Common myeloid progenitor, CD34-positive (primary cell): ENCODE measurements at regions not wholly inside any gene's neighbourhood (a gene's known extent, or its start where the extent isn't known, plus 50 kb on each side); places are given as distances from the start of the nearest gene placed in this dataset.

Experiments used
- CTCF ChIA-PET: fragments of 350-600 bp; sonication (Branson Sonifier 250); formaldehyde crosslinking; loops from one replicate; lab custom pipeline; 2021; ENCODE audit warnings: antibody characterized with exemption; lab: Charles Lee
- POLR2A ChIA-PET: fragments of 350-600 bp; sonication (Branson Sonifier 250); formaldehyde crosslinking; loops from one replicate; lab custom pipeline; 2021; ENCODE audit warnings: antibody characterized with exemption; lab: Charles Lee
- DNase-seq, 3 donors: peaks; one replicate each; pipeline versions ENCODE4 v3.0.0 to v3.0.0-alpha.2; 2013
- H3K27ac ChIP-seq, 2 experiments: 1 replicate in 1 of 2; 2 replicates in 1 of 2; pipeline ENCODE4 v1.7.0; 2013; ENCODE audit warnings: inconsistent platforms in 2 of 2, low read length in 2 of 2, mild to moderate bottlenecking in 2 of 2, low read depth in 1 of 2, moderate library complexity in 1 of 2; ENCODE audit not compliant: severe bottlenecking in 2 of 2, insufficient read depth in 1 of 2, poor library complexity in 1 of 2
- H3K27me3 ChIP-seq, 5 experiments: replicated peaks in 2 of 5; 1 replicate in 3 of 5; 2 replicates in 2 of 5; pipeline versions ENCODE4 v1.6.1 to v1.7.0; 2013; ENCODE audit warnings: low read length in 4 of 5, mild to moderate bottlenecking in 2 of 5, moderate library complexity in 2 of 5, inconsistent platforms in 1 of 5; ENCODE audit not compliant: insufficient read depth in 5 of 5, control insufficient read depth in 4 of 5
- H3K36me3 ChIP-seq, 4 experiments: 1 replicate in 2 of 4; 2 replicates in 2 of 4; pipeline versions ENCODE4 v1.6.1 to v1.7.0; 2013; ENCODE audit warnings: low read length in 3 of 4, control low read depth in 1 of 4, mild to moderate bottlenecking in 1 of 4; ENCODE audit not compliant: control insufficient read depth in 4 of 4, insufficient read depth in 4 of 4
- H3K4me1 ChIP-seq, 4 experiments: 1 replicate in 3 of 4; 2 replicates in 1 of 4; pipeline versions ENCODE4 v1.6.1 to v1.7.1; 2013; ENCODE audit warnings: low read length in 3 of 4, mild to moderate bottlenecking in 3 of 4, control low read depth in 1 of 4, inconsistent platforms in 1 of 4, moderate library complexity in 1 of 4; ENCODE audit not compliant: control insufficient read depth in 4 of 4, insufficient read depth in 4 of 4; ENCODE audit errors: control extremely low read depth in 1 of 4
- H3K4me3 ChIP-seq, 7 experiments: 1 replicate in 4 of 7; 2 replicates in 3 of 7; pipeline versions ENCODE4 v1.5.1 to v1.7.0; 2013; ENCODE audit warnings: mild to moderate bottlenecking in 7 of 7, low read length in 6 of 7, moderate library complexity in 6 of 7, inconsistent platforms in 2 of 7, low read depth in 2 of 7, control low read depth in 1 of 7; ENCODE audit not compliant: insufficient read depth in 4 of 7, control insufficient read depth in 1 of 7; ENCODE audit errors: extremely low read depth in 1 of 7
- H3K9me3 ChIP-seq, 5 experiments: 1 replicate in 4 of 5; 2 replicates in 1 of 5; pipeline versions ENCODE4 v1.6.1 to v1.7.1; 2013; ENCODE audit warnings: low read length in 4 of 5, mild to moderate bottlenecking in 2 of 5, inconsistent platforms in 1 of 5, low read depth in 1 of 5, moderate library complexity in 1 of 5; ENCODE audit not compliant: control insufficient read depth in 4 of 5, insufficient read depth in 2 of 5; ENCODE audit errors: control extremely low read depth in 1 of 5
- WGBS: methylation state at CpG from one replicate; pipeline ENCODE4 v1.1.5; 2013; ENCODE audit not compliant: insufficient coverage; 5-methylcytosine and 5-hydroxymethylcytosine counted together

GRCh38 chr4:135191596-135191995 is 990.0 kb upstream of the PABPC4L start:
- ChIA-PET POLR2A (no interaction called here), CTCF (no interaction called here)
- H3K36me3 ChIP-seq: no peaks in the 10 kb centered on the region
- no peaks in the 10 kb centered on the region for H3K9me3 ChIP-seq
- DNase-seq: no peak
- no peak overlapping the region for H3K27ac ChIP-seq
- no CpG with 5 or more reads among the region's 1 CpG for WGBS
- H3K4me3 ChIP-seq: no peak overlapping the region
- no peaks in the 10 kb centered on the region for H3K4me1 ChIP-seq
- H3K27me3 ChIP-seq: no peaks in the 10 kb centered on the region

GRCh38 chr4:135186002-135186401 is 984.4 kb upstream of the PABPC4L start:
- no peak overlapping the region for H3K27ac ChIP-seq
- H3K9me3 ChIP-seq: no peaks in the 10 kb centered on the region
- POLR2A ChIA-PET: interaction anchor here (0.7 kb wide), 1 partner anchor 1032 kb away, joined by 3 read pairs; no protein-coding TSS in a partner anchor
- CTCF ChIA-PET: no interaction called here
- H3K36me3 ChIP-seq: no peaks in the 10 kb centered on the region
- WGBS: 33% methylated on average over 1 of the region's 3 CpGs
- H3K4me3 ChIP-seq: no peak overlapping the region
- no peaks in the 10 kb centered on the region for H3K4me1 ChIP-seq
- H3K27me3 ChIP-seq: no peaks in the 10 kb centered on the region
- no peak for DNase-seq

GRCh38 chr4:135185256-135185655 is 983.7 kb upstream of the PABPC4L start:
- Histone ChIP-seq H3K4me3 (no peak overlapping the region), H3K9me3 (no peaks in the 10 kb centered on the region), H3K27me3 (no peaks in the 10 kb centered on the region), H3K27ac (no peak overlapping the region), H3K4me1 (no peaks in the 10 kb centered on the region), H3K36me3 (no peaks in the 10 kb centered on the region)
- POLR2A ChIA-PET: interaction anchor here (0.7 kb wide), 1 partner anchor 1031 kb away, joined by 3 read pairs; no protein-coding TSS in a partner anchor
- 80% methylated on average over 1 of the region's 4 CpGs for WGBS
- CTCF ChIA-PET: no interaction called here
- DNase-seq: no peak

GRCh38 chr4:135184715-135185114 is 983.1 kb upstream of the PABPC4L start:
- Histone ChIP-seq H3K27me3 (no peaks in the 10 kb centered on the region), H3K4me1 (no peaks in the 10 kb centered on the region), H3K9me3 (no peaks in the 10 kb centered on the region), H3K4me3 (no peak overlapping the region), H3K27ac (no peak overlapping the region), H3K36me3 (no peaks in the 10 kb centered on the region)
- POLR2A ChIA-PET: no interaction called here
- no peak for DNase-seq
- CTCF ChIA-PET: no interaction called here
- 76% methylated on average over 3 of the region's 6 CpGs for WGBS

GRCh38 chr4:135177321-135177720 is 975.7 kb upstream of the PABPC4L start:
- ChIA-PET POLR2A (no interaction called here), CTCF (no interaction called here)
- Histone ChIP-seq H3K4me1 (no peaks in the 10 kb centered on the region), H3K27me3 (no peaks in the 10 kb centered on the region), H3K27ac (no peak overlapping the region), H3K9me3 (no peaks in the 10 kb centered on the region), H3K4me3 (no peak overlapping the region), H3K36me3 (no peaks in the 10 kb centered on the region)
- DNase-seq: no peak

- Histone ChIP-seq H3K36me3 (no peaks in the 10 kb centered on the region), H3K4me3 (no peak overlapping the region), H3K4me1 (no peaks in the 10 kb centered on the region), H3K27ac (no peak overlapping the region), H3K9me3 (no peaks in the 10 kb centered on the region), H3K27me3 (no peaks in the 10 kb centered on the region)
- ChIA-PET POLR2A (no interaction called here), CTCF (no interaction called here)
- WGBS: 100% methylated on average over 1 of the region's 2 CpGs
- DNase-seq: no peak
Measured at GRCh38 chr4:135166661-135167060, 965.1 kb upstream of the PABPC4L start.

- no peak for DNase-seq
- 100% methylated on average over 1 of the region's 5 CpGs for WGBS
- POLR2A ChIA-PET: no interaction called here
- no peaks in the 10 kb centered on the region for H3K9me3 ChIP-seq
- no peak overlapping the region for H3K4me3 ChIP-seq
- no peaks in the 10 kb centered on the region for H3K27me3 ChIP-seq
- H3K4me1 ChIP-seq: no peaks in the 10 kb centered on the region
- no peak overlapping the region for H3K27ac ChIP-seq
- H3K36me3 ChIP-seq: no peaks in the 10 kb centered on the region
- CTCF ChIA-PET: no interaction called here
Measured at GRCh38 chr4:135164601-135165000, 963.0 kb upstream of the PABPC4L start.
